Mesendoderm (in vitro differentiated cells): ENCODE measurements at regions not wholly inside any gene's neighbourhood (a gene's known extent, or its start where the extent isn't known, plus 50 kb on each side); places are given as distances from the start of the nearest gene placed in this dataset.

Source experiments
- DNase-seq: peaks from one replicate; pipeline ENCODE4 v3.0.0; 2013
- H2AK5ac ChIP-seq: 2 replicates; pipeline ENCODE4 v1.6.1; 2013; ENCODE audit warnings: low read length, inconsistent platforms
- H2BK120ac ChIP-seq: 2 replicates; pipeline ENCODE4 v1.6.1; 2013; ENCODE audit warnings: low read depth, mild to moderate bottlenecking, low read length, moderate library complexity, mixed read lengths
- H2BK15ac ChIP-seq: replicated peaks from 2 replicates; pipeline ENCODE4 v1.6.1; 2013; ENCODE audit warnings: low read depth, mild to moderate bottlenecking, moderate library complexity
- H2BK5ac ChIP-seq: 2 replicates; pipeline ENCODE4 v1.6.1; 2013; ENCODE audit warnings: low read length, inconsistent platforms
- H3K18ac ChIP-seq: 2 replicates; pipeline ENCODE4 v1.6.1; 2013; ENCODE audit warnings: mild to moderate bottlenecking, low read length, mixed read lengths
- H3K23ac ChIP-seq: one replicate; pipeline ENCODE4 v1.6.1; 2013; ENCODE audit warnings: low read length
- H3K27ac ChIP-seq: 2 replicates; pipeline ENCODE4 v1.5.1; 2013; ENCODE audit warnings: low read depth, mild to moderate bottlenecking, inconsistent platforms, low read length, moderate library complexity
- H3K27me3 ChIP-seq: 2 replicates; pipeline ENCODE4 v1.6.1; 2013; ENCODE audit warnings: low read length, control low read depth, mild to moderate bottlenecking, inconsistent platforms; ENCODE audit not compliant: insufficient read depth, poor library complexity
- H3K36me3 ChIP-seq: 2 replicates; pipeline ENCODE4 v1.6.1; 2013; ENCODE audit warnings: low read length, inconsistent platforms; ENCODE audit not compliant: control insufficient read depth, insufficient read depth
- H3K4ac ChIP-seq: one replicate; pipeline ENCODE4 v1.6.1; 2013; ENCODE audit warnings: low read depth, mild to moderate bottlenecking, low read length, moderate library complexity
- H3K4me1 ChIP-seq: 2 replicates; pipeline ENCODE4 v1.6.1; 2013; ENCODE audit warnings: low read depth, low read length, inconsistent platforms; ENCODE audit not compliant: control insufficient read depth
- H3K4me2 ChIP-seq: 2 replicates; pipeline ENCODE4 v1.6.1; 2013; ENCODE audit warnings: low read length
- H3K4me3 ChIP-seq: 2 replicates; pipeline ENCODE4 v1.5.1; 2013; ENCODE audit warnings: mild to moderate bottlenecking, low read length
- H3K56ac ChIP-seq: one replicate; pipeline ENCODE4 v1.6.1; 2013; ENCODE audit warnings: low read length
- H3K79me1 ChIP-seq: 2 replicates; pipeline ENCODE4 v1.6.1; 2013; ENCODE audit warnings: low read length, inconsistent platforms
- H3K79me2 ChIP-seq: 2 replicates; pipeline ENCODE4 v1.6.1; 2013; ENCODE audit warnings: mild to moderate bottlenecking, low read length; ENCODE audit not compliant: control insufficient read depth, insufficient read depth
- H3K9ac ChIP-seq: 2 replicates; pipeline ENCODE4 v1.6.1; 2013; ENCODE audit warnings: low read length, inconsistent platforms
- H4K5ac ChIP-seq: one replicate; pipeline ENCODE4 v1.6.1; 2013; ENCODE audit warnings: low read length
- H4K8ac ChIP-seq: one replicate; pipeline ENCODE4 v1.6.1; 2013; ENCODE audit warnings: low read depth, mild to moderate bottlenecking, control low read depth, low read length, moderate library complexity
- WGBS: extraction: QIAGEN DNeasy Blood & Tissue Kit; methylation state at CpG from one replicate; pipeline ENCODE4 v1.1.7; 2013; ENCODE audit warnings: low lambda C conversion rate, missing lambda C conversion rate; ENCODE audit not compliant: insufficient coverage; ENCODE audit errors: extremely low coverage; 5-methylcytosine and 5-hydroxymethylcytosine counted together

- Histone ChIP-seq H2BK5ac (no peak overlapping the region), H3K4me1 (no peaks in the 10 kb centered on the region), H3K9ac (no peak overlapping the region), H3K36me3 (no peaks in the 10 kb centered on the region), H2BK120ac (no peak overlapping the region), H3K27me3 (no peaks in the 10 kb centered on the region), H3K27ac (no peak overlapping the region), H3K18ac (no peak overlapping the region), H3K4ac (no peak overlapping the region), H2AK5ac (no peak overlapping the region), H3K79me1 (no peaks in the 10 kb centered on the region), H4K5ac (no peak overlapping the region), H2BK15ac (no peak overlapping the region), H3K4me3 (no peak overlapping the region), H4K8ac (no peak overlapping the region), H3K56ac (peak overlapping the region; percentile 32), H3K4me2 (no peak overlapping the region), H3K23ac (no peak overlapping the region), H3K79me2 (no peaks in the 10 kb centered on the region)
- no CpG with 5 or more reads among the region's 4 CpGs for WGBS
- DNase-seq = peak; percentile 78
Observed at GRCh38 chr4:111064342-111064993, 441.6 kb upstream of the PITX2 start.

- Histone ChIP-seq H3K56ac (no peak overlapping the region), H3K4me3 (no peak overlapping the region), H2BK120ac (no peak overlapping the region), H3K36me3 (no peaks in the 10 kb centered on the region), H2BK15ac (no peak overlapping the region), H3K79me2 (no peaks in the 10 kb centered on the region), H4K8ac (no peak overlapping the region), H2AK5ac (no peak overlapping the region), H3K4ac (no peak overlapping the region), H3K27ac (no peak overlapping the region), H3K79me1 (no peaks in the 10 kb centered on the region), H3K4me2 (no peak overlapping the region), H3K9ac (no peak overlapping the region), H4K5ac (no peak overlapping the region), H3K4me1 (no peaks in the 10 kb centered on the region), H2BK5ac (no peak overlapping the region), H3K23ac (no peak overlapping the region), H3K27me3 (no peaks in the 10 kb centered on the region), H3K18ac (no peak overlapping the region)
- no CpG with 5 or more reads among the region's 2 CpGs for WGBS
- DNase-seq = no peak
Observed at GRCh38 chr4:111066001-111066400, 443.1 kb upstream of the PITX2 start.

GRCh38 chr4:111066447-111066846 is 443.6 kb upstream of the PITX2 start:
- Histone ChIP-seq H3K27ac (no peak overlapping the region), H4K8ac (no peak overlapping the region), H3K27me3 (no peaks in the 10 kb centered on the region), H3K79me1 (no peaks in the 10 kb centered on the region), H3K56ac (no peak overlapping the region), H3K4me2 (no peak overlapping the region), H3K23ac (no peak overlapping the region), H3K4me1 (no peaks in the 10 kb centered on the region), H2AK5ac (no peak overlapping the region), H3K4ac (no peak overlapping the region), H3K36me3 (no peaks in the 10 kb centered on the region), H3K18ac (no peak overlapping the region), H3K9ac (no peak overlapping the region), H4K5ac (no peak overlapping the region), H3K79me2 (no peaks in the 10 kb centered on the region), H2BK15ac (no peak overlapping the region), H2BK5ac (no peak overlapping the region), H2BK120ac (no peak overlapping the region), H3K4me3 (no peak overlapping the region)
- no peak for DNase-seq

DNA sequence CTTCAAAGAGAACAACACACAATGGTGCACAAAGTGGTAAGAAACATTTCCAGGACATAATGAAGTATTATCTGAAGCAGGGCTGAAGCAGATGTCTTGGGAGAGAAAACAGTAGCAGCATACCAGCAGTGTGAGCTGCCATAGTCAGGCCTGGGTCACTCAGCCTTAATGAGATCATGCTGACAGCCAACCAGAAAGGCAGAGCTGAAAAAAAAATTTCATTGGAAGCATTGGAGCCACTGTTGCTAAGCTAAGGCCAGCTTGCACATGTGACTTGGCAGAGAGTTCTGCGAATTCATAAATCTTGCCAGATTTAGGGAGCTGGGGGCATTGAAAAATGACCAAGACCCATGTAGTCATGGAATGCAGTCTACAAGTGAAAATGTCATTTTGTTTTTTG is 444.0 kb upstream of the PITX2 start:
- no peaks in the 10 kb centered on the region for H3K27me3 ChIP-seq
- no CpG with 5 or more reads among the region's 1 CpG for whole genome bisulfite sequencing

GRCh38 chr4:111068883-111069282 is 446.0 kb upstream of the PITX2 start:
- no peak for DNase-seq
- Histone ChIP-seq H3K9ac (no peak overlapping the region), H3K4me1 (no peaks in the 10 kb centered on the region), H4K8ac (no peak overlapping the region), H3K56ac (no peak overlapping the region), H2BK120ac (no peak overlapping the region), H4K5ac (no peak overlapping the region), H3K23ac (no peak overlapping the region), H3K4me2 (no peak overlapping the region), H3K79me1 (no peaks in the 10 kb centered on the region), H2BK15ac (no peak overlapping the region), H3K27me3 (no peaks in the 10 kb centered on the region), H2BK5ac (no peak overlapping the region), H3K27ac (no peak overlapping the region), H2AK5ac (no peak overlapping the region), H3K36me3 (no peaks in the 10 kb centered on the region), H3K18ac (no peak overlapping the region), H3K4me3 (no peak overlapping the region), H3K4ac (no peak overlapping the region), H3K79me2 (no peaks in the 10 kb centered on the region)
- no CpG with 5 or more reads among the region's 3 CpGs for WGBS

More for the DNA sequence above, 444.0 kb upstream of the PITX2 start:
- H3K23ac ChIP-seq = no peak overlapping the region
- H2AK5ac ChIP-seq = no peak overlapping the region
- H4K8ac ChIP-seq = no peak overlapping the region
- H3K4me2 ChIP-seq = no peak overlapping the region
- H3K79me1 ChIP-seq = no peaks in the 10 kb centered on the region
- no peak overlapping the region for H4K5ac ChIP-seq
- DNase-seq = peak; percentile 10
- no peak overlapping the region for H3K9ac ChIP-seq
- H3K4me3 ChIP-seq = no peak overlapping the region
- no peak overlapping the region for H3K18ac ChIP-seq
- H3K56ac ChIP-seq = no peak overlapping the region
- no peak overlapping the region for H3K4ac ChIP-seq
- no peak overlapping the region for H3K27ac ChIP-seq
- no peak overlapping the region for H2BK5ac ChIP-seq
- no peak overlapping the region for H2BK15ac ChIP-seq
- H3K79me2 ChIP-seq = no peaks in the 10 kb centered on the region
- H2BK120ac ChIP-seq = no peak overlapping the region
- H3K4me1 ChIP-seq = no peaks in the 10 kb centered on the region
- no peaks in the 10 kb centered on the region for H3K36me3 ChIP-seq

GRCh38 chr4:111070390-111070789 is 447.5 kb upstream of the PITX2 start:
- no peak overlapping the region for H2AK5ac ChIP-seq
- no peak overlapping the region for H2BK120ac ChIP-seq
- no peaks in the 10 kb centered on the region for H3K4me1 ChIP-seq
- H3K79me1 ChIP-seq = no peaks in the 10 kb centered on the region
- no peak for DNase-seq
- no peak overlapping the region for H3K4ac ChIP-seq
- no peaks in the 10 kb centered on the region for H3K36me3 ChIP-seq
- H3K9ac ChIP-seq = no peak overlapping the region
- H3K4me2 ChIP-seq = no peak overlapping the region
- no peak overlapping the region for H4K5ac ChIP-seq
- H2BK15ac ChIP-seq = no peak overlapping the region
- no CpG with 5 or more reads among the region's 4 CpGs for WGBS
- H2BK5ac ChIP-seq = no peak overlapping the region
- H3K27me3 ChIP-seq = no peaks in the 10 kb centered on the region
- H3K23ac ChIP-seq = no peak overlapping the region
- no peak overlapping the region for H3K56ac ChIP-seq
- no peak overlapping the region for H4K8ac ChIP-seq
- no peak overlapping the region for H3K27ac ChIP-seq
- no peak overlapping the region for H3K18ac ChIP-seq
- no peaks in the 10 kb centered on the region for H3K79me2 ChIP-seq
- H3K4me3 ChIP-seq = no peak overlapping the region
